ENCODE measurements at regions not wholly inside any gene's neighbourhood (a gene's known extent, or its start where the extent isn't known, plus 50 kb on each side); places are given as distances from the start of the nearest gene placed in this dataset.
"Not testable (repeated sequence)": the region's sequence is repeated elsewhere in the genome, so short reads cannot be mapped to it uniquely, and the experiment has no call there.

- H3K27ac Mint-ChIP-seq = no peak overlapping the region
- no peak for DNase-seq
- H3K4me1 Mint-ChIP-seq (ENCODE audit: low read depth) = no peaks in the 10 kb centered on the region
- H3K36me3 Mint-ChIP-seq (ENCODE audit: low read depth) = no peaks in the 10 kb centered on the region
- CTCF ChIA-PET = no interaction called here
- no peak for ATAC-seq
- no peaks in the 10 kb centered on the region for H3K27me3 Mint-ChIP-seq
- POLR2A ChIA-PET = interaction anchor here (0.6 kb wide), 1 partner anchor 209 kb away, joined by 3 read pairs; no protein-coding TSS in a partner anchor
- peaks cover 2% of the 10 kb centered on the region for H3K9me3 Mint-ChIP-seq
- intact Hi-C loops (cut with micrococcal nuclease) = no loop called here
- no peak overlapping the region for H3K4me3 Mint-ChIP-seq
- TF ChIP-seq CTCF (IDR thresholded peaks at IDR 0.05) = no peak
Measured at GRCh38 chr12:25698772-25699171, 145.7 kb upstream of the LMNTD1 start.

GRCh38 chr12:25699454-25699853 is 146.4 kb upstream of the LMNTD1 start:
- ChIA-PET POLR2A (no interaction called here), CTCF (no interaction called here)
- no peak overlapping the region for H3K4me3 Mint-ChIP-seq
- no peak for TF ChIP-seq CTCF (IDR thresholded peaks at IDR 0.05)
- ATAC-seq (no peak), DNase-seq (no peak)
- H3K9me3 Mint-ChIP-seq = peaks cover 2% of the 10 kb centered on the region
- intact Hi-C loops (cut with micrococcal nuclease) = no loop called here
- no peaks in the 10 kb centered on the region for H3K4me1 Mint-ChIP-seq (ENCODE audit: low read depth)
- H3K36me3 Mint-ChIP-seq (ENCODE audit: low read depth) = no peaks in the 10 kb centered on the region
- no peak overlapping the region for H3K27ac Mint-ChIP-seq
- H3K27me3 Mint-ChIP-seq = no peaks in the 10 kb centered on the region

GRCh38 chr12:25701290-25701689 is 148.2 kb upstream of the LMNTD1 start:
- ChIA-PET POLR2A (interaction anchor here (0.5 kb wide), 1 partner anchor 296 kb away, joined by 3 read pairs; no protein-coding TSS in a partner anchor), CTCF (no interaction called here)
- no peaks in the 10 kb centered on the region for H3K27me3 Mint-ChIP-seq
- H3K9me3 Mint-ChIP-seq = peaks cover 2% of the 10 kb centered on the region
- no peak overlapping the region for H3K27ac Mint-ChIP-seq
- DNase-seq (no peak), ATAC-seq (no peak)
- H3K4me1 Mint-ChIP-seq (ENCODE audit: low read depth) = no peaks in the 10 kb centered on the region
- TF ChIP-seq CTCF (IDR thresholded peaks at IDR 0.05) = no peak
- intact Hi-C loops (cut with micrococcal nuclease) = no loop called here
- H3K36me3 Mint-ChIP-seq (ENCODE audit: low read depth) = no peaks in the 10 kb centered on the region
- H3K4me3 Mint-ChIP-seq = no peak overlapping the region

GRCh38 chr12:25702553-25702952 is 149.5 kb upstream of the LMNTD1 start:
- POLR2A ChIA-PET = no interaction called here
- TF ChIP-seq CTCF (IDR thresholded peaks at IDR 0.05) = no peak
- Mint-ChIP-seq H3K4me1 (ENCODE audit: low read depth) (no peaks in the 10 kb centered on the region), H3K4me3 (no peak overlapping the region), H3K27ac (no peak overlapping the region), H3K9me3 (peaks cover 1% of the 10 kb centered on the region), H3K27me3 (no peaks in the 10 kb centered on the region), H3K36me3 (ENCODE audit: low read depth) (no peaks in the 10 kb centered on the region)
- ATAC-seq (no peak), DNase-seq (no peak)
- CTCF ChIA-PET = no interaction called here
- intact Hi-C loops (cut with micrococcal nuclease) = no loop called here

- Mint-ChIP-seq H3K27ac (no peak overlapping the region), H3K4me3 (no peak overlapping the region), H3K27me3 (no peaks in the 10 kb centered on the region), H3K4me1 (ENCODE audit: low read depth) (no peaks in the 10 kb centered on the region), H3K36me3 (ENCODE audit: low read depth) (no peaks in the 10 kb centered on the region), H3K9me3 (peaks cover 1% of the 10 kb centered on the region)
- ChIA-PET POLR2A (interaction anchor here (0.7 kb wide), 1 partner anchor 1294 kb away, joined by 3 read pairs; no protein-coding TSS in a partner anchor), CTCF (no interaction called here)
- ATAC-seq (no peak), DNase-seq (no peak)
- intact Hi-C loops (cut with micrococcal nuclease) = no loop called here
- TF ChIP-seq CTCF (IDR thresholded peaks at IDR 0.05) = no peak
Measured at GRCh38 chr12:25705261-25705660, 152.2 kb upstream of the LMNTD1 start.

- H3K27me3 Mint-ChIP-seq; CTCF ChIA-PET; intact Hi-C loops (cut with micrococcal nuclease); H3K4me3 Mint-ChIP-seq; H3K9me3 Mint-ChIP-seq; POLR2A ChIA-PET; H3K27ac Mint-ChIP-seq; ATAC-seq; H3K36me3 Mint-ChIP-seq (ENCODE audit: low read depth); DNase-seq; H3K4me1 Mint-ChIP-seq (ENCODE audit: low read depth): not testable (repeated sequence)
Measured at GRCh38 chr12:25706646-25707045, 153.6 kb upstream of the LMNTD1 start.

All from activated CD8-positive, alpha-beta T cell treated with anti-CD3 and anti-CD28 coated beads for 36 hours (primary cell).